A549 (cell line): ENCODE measurements at regions not wholly inside any gene's neighbourhood (a gene's known extent, or its start where the extent isn't known, plus 50 kb on each side); places are given as distances from the start of the nearest gene placed in this dataset.

Experiments used
- ATAC-seq, 2 experiments: fragments of 200-7000 bp in 1 of 2; fragments of >200 bp in 1 of 2; cut with Nextera tagmentation in 1 of 2; cut with Tn5 transposase in 1 of 2; 3 replicates each; pipeline versions ENCODE4 v1.8.0 to v1.9.1; 2018 to 2020; ENCODE audit warnings: mild to moderate bottlenecking in 1 of 2, moderate library complexity in 1 of 2
- CTCF ChIA-PET: fragments of 300-600 bp; sonication (Branson Sonifier 250); formaldehyde crosslinking; extraction: SDS; loops from one replicate; lab custom pipeline; 2021; ENCODE audit warnings: antibody characterized with exemption, inconsistent platforms; lab: Yijun Ruan, JAX
- POLR2A ChIA-PET: fragments of 350-600 bp; formaldehyde crosslinking; extraction: SDS; loops from one replicate; lab custom pipeline; 2021; ENCODE audit warnings: antibody characterized with exemption, inconsistent platforms; lab: Yijun Ruan, JAX
- DNase-seq, 2 experiments: peaks; one replicate each; pipeline versions ENCODE4 v3.0.0 to v3.0.0-alpha.2; 2011 to 2016; ENCODE audit warnings: low read depth in 1 of 2, low spot score in 1 of 2
- FAIRE-seq: peaks from 2 replicates; lab custom pipeline; 2011; peaks lifted over from hg19 to GRCh38; lab: Jason Lieb, UNC
- H3K27ac ChIP-seq, 2 experiments: fragments of >200 bp; sonication (Bioruptor Twin); formaldehyde crosslinking; 3 replicates each; pipeline ENCODE4 v1.5.1; 2016 to 2017
- H3K4me1 ChIP-seq: fragments of >200 bp; sonication (Bioruptor Twin); formaldehyde crosslinking; 3 replicates; pipeline ENCODE4 v1.6.1; 2016
- H3K4me2 ChIP-seq: fragments of >200 bp; sonication (Bioruptor Twin); formaldehyde crosslinking; 3 replicates; pipeline ENCODE4 v1.6.1; 2016
- H3K4me3 ChIP-seq: fragments of >200 bp; sonication (Bioruptor Twin); formaldehyde crosslinking; 3 replicates; pipeline ENCODE4 v1.5.1; 2016
- H3K9me3 ChIP-seq: fragments of >200 bp; sonication (Bioruptor Twin); formaldehyde crosslinking; 3 replicates; pipeline ENCODE4 v1.6.1; 2016
- CBX2 ChIP-seq: fragments of 200-600 bp; sonication (generic); IDR thresholded peaks from 2 replicates; pipeline ENCODE4 v1.6.1; 2016; ENCODE audit warnings: low read depth, mild to moderate bottlenecking, borderline replicate concordance
- CBX8 ChIP-seq: fragments of 200-600 bp; sonication (generic); IDR thresholded peaks from 2 replicates; pipeline ENCODE4 v1.6.1; 2016
- FOSB ChIP-seq: fragments of 250-450 bp; sonication (Bioruptor Pico); IDR thresholded peaks from 2 replicates; pipeline ENCODE4 v1.5.0; 2020; ENCODE audit warnings: mild to moderate bottlenecking, moderate library complexity
- FOSL2 ChIP-seq, 2 experiments: fragments of 450-650 bp in 1 of 2; fragments of >200 bp in 1 of 2; sonication (Bioruptor Twin) in 1 of 2; formaldehyde crosslinking; IDR thresholded peaks; 2 replicates each; pipeline versions ENCODE4 v1.5.0 to v1.6.1; 2016 to 2020; ENCODE audit warnings: mild to moderate bottlenecking in 1 of 2, moderate library complexity in 1 of 2
- FOXS1 ChIP-seq: fragments of 250-450 bp; sonication (Bioruptor Pico); IDR thresholded peaks from 2 replicates; pipeline ENCODE4 v1.5.0; 2020; ENCODE audit warnings: mild to moderate bottlenecking, moderate library complexity
- GATA3 ChIP-seq: IDR thresholded peaks from 2 replicates; pipeline ENCODE4 v1.6.1; 2012; ENCODE audit warnings: borderline replicate concordance
- JUN ChIP-seq, 2 experiments: fragments of >200 bp; sonication (Bioruptor Twin); formaldehyde crosslinking; IDR thresholded peaks; 2 replicates in 1 of 2; 3 replicates in 1 of 2; pipeline ENCODE4 v1.6.1; 2016 to 2017
- JUNB ChIP-seq: fragments of >200 bp; sonication (Bioruptor Twin); formaldehyde crosslinking; IDR thresholded peaks from 2 replicates; pipeline ENCODE4 v1.6.1; 2016
- NFE2L2 ChIP-seq: fragments of 150-350 bp; conservative IDR thresholded peaks from 2 replicates; pipeline ENCODE4 v1.6.1; 2014; ENCODE audit warnings: low read length
- RARB ChIP-seq: fragments of 250-450 bp; sonication (Bioruptor Pico); IDR thresholded peaks from 2 replicates; pipeline ENCODE4 v1.8.0; 2021; ENCODE audit warnings: mild to moderate bottlenecking, moderate library complexity
- RCOR1 ChIP-seq: fragments of 150-350 bp; IDR thresholded peaks from 2 replicates; pipeline ENCODE4 v1.6.1; 2014; ENCODE audit warnings: antibody characterized with exemption, low read length, low read depth
- RFX5 ChIP-seq: fragments of 450-650 bp; IDR thresholded peaks from 2 replicates; pipeline ENCODE4 v1.7.1; 2014; ENCODE audit warnings: antibody characterized with exemption, mild to moderate bottlenecking, moderate library complexity
- RNF2 ChIP-seq: fragments of 200-600 bp; sonication (generic); IDR thresholded peaks from 2 replicates; pipeline ENCODE4 v1.6.1; 2016; ENCODE audit warnings: low read depth, mild to moderate bottlenecking, antibody characterized with exemption, moderate library complexity, borderline replicate concordance
- SREBF2 ChIP-seq: fragments of 450-650 bp; IDR thresholded peaks from 2 replicates; pipeline ENCODE4 v1.6.1; 2014; ENCODE audit warnings: mild to moderate bottlenecking, moderate library complexity
- TFCP2L1 ChIP-seq: fragments of 250-450 bp; sonication (Bioruptor Pico); IDR thresholded peaks from 2 replicates; pipeline ENCODE4 v1.5.0; 2021; ENCODE audit warnings: mild to moderate bottlenecking
- TP53 ChIP-seq: fragments of 250-450 bp; sonication (Bioruptor Pico); IDR thresholded peaks from 2 replicates; pipeline ENCODE4 v1.5.0; 2021; ENCODE audit warnings: mild to moderate bottlenecking, moderate library complexity
- ZC3H11A ChIP-seq: fragments of 450-650 bp; IDR thresholded peaks from 2 replicates; pipeline ENCODE4 v1.6.1; 2014; ENCODE audit warnings: antibody characterized with exemption, mild to moderate bottlenecking
- ZNF302 ChIP-seq: fragments of 250-450 bp; sonication (Bioruptor Pico); IDR thresholded peaks from 2 replicates; pipeline ENCODE4 v1.9.0; 2021; ENCODE audit warnings: inconsistent platforms, mild to moderate bottlenecking, moderate library complexity
- ZSCAN20 ChIP-seq: fragments of 250-450 bp; sonication (Bioruptor Pico); IDR thresholded peaks from 2 replicates; pipeline ENCODE4 v1.8.0; 2022; ENCODE audit warnings: mild to moderate bottlenecking, moderate library complexity
- WGBS: methylation state at CpG from one replicate; pipeline ENCODE4 v1.1.6; 2017; ENCODE audit errors: missing lambda C conversion rate; 5-methylcytosine and 5-hydroxymethylcytosine counted together
- TF ChIP-seq, protein P1 (sequence below): IDR thresholded peaks from 2 replicates; pipeline ENCODE4 v1.6.1; 2012; ENCODE audit warnings: low read depth, borderline replicate concordance
- TF ChIP-seq, protein P2 (sequence below): fragments of >200 bp; sonication (Bioruptor Twin); formaldehyde crosslinking; IDR thresholded peaks from 3 replicates; pipeline ENCODE4 v1.6.1; 2016
- TF ChIP-seq, protein P3 (sequence below): fragments of >200 bp; sonication (Bioruptor Twin); formaldehyde crosslinking; IDR thresholded peaks from 3 replicates; pipeline ENCODE4 v1.5.1; 2016
- TF ChIP-seq, protein P4 (sequence below): fragments of 150-350 bp; IDR thresholded peaks from 2 replicates; pipeline ENCODE4 v1.6.1; 2014; ENCODE audit warnings: low read depth, mild to moderate bottlenecking, low read length
- TF ChIP-seq, protein P5 (sequence below): fragments of 250-450 bp; sonication (Bioruptor Pico); IDR thresholded peaks from 2 replicates; pipeline ENCODE4 v1.5.0; 2021; ENCODE audit warnings: mild to moderate bottlenecking, moderate library complexity, borderline replicate concordance

DNA sequence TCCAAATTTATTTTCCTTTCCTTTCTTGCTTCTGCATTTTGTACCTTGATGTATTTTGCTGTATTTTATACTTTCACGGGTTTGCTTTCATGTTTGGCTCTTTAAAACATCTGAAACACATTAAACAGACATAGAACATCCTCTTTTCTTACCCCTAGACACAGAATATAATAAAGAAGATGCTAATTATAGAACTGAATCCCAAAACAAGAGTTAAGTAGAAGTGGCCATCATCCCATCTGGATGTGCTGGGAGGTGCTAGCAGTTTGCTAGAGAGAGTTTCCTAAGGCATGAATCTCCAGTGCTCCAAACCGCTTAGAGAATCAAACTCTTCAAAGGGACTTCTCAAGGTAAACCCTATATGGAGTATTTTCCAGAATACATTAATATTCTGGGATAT is 53.9 kb upstream of the GNG12 start:
- ChIA-PET POLR2A (no interaction called here), CTCF (no interaction called here)
- H3K4me1 ChIP-seq: peaks cover 33% of the 10 kb centered on the region
- H3K4me2 ChIP-seq: no peak overlapping the region
- peak overlapping the region in 1 of 2 experiments; percentile 13; a peak in 1 of 6 replicates for H3K27ac ChIP-seq
- peaks cover 3% of the 10 kb centered on the region; the same call in 1 of the 3 replicates for H3K9me3 ChIP-seq
- FAIRE-seq: no peak
- no peak for TF ChIP-seq JUN (IDR thresholded peaks at IDR 0.05)
- TF ChIP-seq RCOR1: no peak
- TF ChIP-seq NFE2L2: no peak
- TF ChIP-seq, protein P1, sequence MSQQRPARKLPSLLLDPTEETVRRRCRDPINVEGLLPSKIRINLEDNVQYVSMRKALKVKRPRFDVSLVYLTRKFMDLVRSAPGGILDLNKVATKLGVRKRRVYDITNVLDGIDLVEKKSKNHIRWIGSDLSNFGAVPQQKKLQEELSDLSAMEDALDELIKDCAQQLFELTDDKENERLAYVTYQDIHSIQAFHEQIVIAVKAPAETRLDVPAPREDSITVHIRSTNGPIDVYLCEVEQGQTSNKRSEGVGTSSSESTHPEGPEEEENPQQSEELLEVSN: no peak
- no peak for TF ChIP-seq RARB (CRISPR knock-in tag)
- TF ChIP-seq, protein P2, sequence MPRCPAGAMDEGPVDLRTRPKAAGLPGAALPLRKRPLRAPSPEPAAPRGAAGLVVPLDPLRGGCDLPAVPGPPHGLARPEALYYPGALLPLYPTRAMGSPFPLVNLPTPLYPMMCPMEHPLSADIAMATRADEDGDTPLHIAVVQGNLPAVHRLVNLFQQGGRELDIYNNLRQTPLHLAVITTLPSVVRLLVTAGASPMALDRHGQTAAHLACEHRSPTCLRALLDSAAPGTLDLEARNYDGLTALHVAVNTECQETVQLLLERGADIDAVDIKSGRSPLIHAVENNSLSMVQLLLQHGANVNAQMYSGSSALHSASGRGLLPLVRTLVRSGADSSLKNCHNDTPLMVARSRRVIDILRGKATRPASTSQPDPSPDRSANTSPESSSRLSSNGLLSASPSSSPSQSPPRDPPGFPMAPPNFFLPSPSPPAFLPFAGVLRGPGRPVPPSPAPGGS: no peak
- TF ChIP-seq, all 56 proteins: peak for 0
- 74% methylated on average over 2 of the region's 2 CpGs for WGBS
- H3K4me3 ChIP-seq: no peak overlapping the region
- ATAC-seq: no peak
- DNase-seq: no peak

DNA sequence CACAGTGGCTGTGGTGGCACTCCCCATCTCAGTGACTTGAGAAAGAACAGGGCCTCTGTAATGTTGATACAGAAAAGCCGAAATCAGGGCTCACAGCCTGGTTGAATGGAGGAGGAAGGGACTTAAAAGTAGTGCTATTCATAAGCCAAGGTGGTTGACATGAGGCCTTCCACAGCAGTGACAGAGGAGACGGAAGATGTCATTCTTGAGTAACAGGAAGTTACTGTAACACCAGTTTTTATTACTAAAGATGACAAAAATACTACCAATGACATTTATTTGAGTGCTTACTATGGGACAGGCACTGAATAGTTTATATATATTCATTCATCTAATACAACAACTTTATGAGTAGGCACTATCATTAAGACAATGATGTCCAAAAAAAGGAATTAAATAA is 52.8 kb upstream of the GNG12 start:
- TF ChIP-seq TP53: no peak
- TF ChIP-seq RCOR1: no peak
- TF ChIP-seq, protein P3, sequence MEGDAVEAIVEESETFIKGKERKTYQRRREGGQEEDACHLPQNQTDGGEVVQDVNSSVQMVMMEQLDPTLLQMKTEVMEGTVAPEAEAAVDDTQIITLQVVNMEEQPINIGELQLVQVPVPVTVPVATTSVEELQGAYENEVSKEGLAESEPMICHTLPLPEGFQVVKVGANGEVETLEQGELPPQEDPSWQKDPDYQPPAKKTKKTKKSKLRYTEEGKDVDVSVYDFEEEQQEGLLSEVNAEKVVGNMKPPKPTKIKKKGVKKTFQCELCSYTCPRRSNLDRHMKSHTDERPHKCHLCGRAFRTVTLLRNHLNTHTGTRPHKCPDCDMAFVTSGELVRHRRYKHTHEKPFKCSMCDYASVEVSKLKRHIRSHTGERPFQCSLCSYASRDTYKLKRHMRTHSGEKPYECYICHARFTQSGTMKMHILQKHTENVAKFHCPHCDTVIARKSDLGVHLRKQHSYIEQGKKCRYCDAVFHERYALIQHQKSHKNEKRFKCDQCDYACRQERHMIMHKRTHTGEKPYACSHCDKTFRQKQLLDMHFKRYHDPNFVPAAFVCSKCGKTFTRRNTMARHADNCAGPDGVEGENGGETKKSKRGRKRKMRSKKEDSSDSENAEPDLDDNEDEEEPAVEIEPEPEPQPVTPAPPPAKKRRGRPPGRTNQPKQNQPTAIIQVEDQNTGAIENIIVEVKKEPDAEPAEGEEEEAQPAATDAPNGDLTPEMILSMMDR: no peak
- no peak for TF ChIP-seq FOXS1 (CRISPR knock-in tag)
- no peak for TF ChIP-seq RNF2
- no peak for TF ChIP-seq FOSB (CRISPR knock-in tag)
- Histone ChIP-seq H3K4me1 (peaks cover 37% of the 10 kb centered on the region), H3K4me2 (no peak overlapping the region), H3K4me3 (no peak overlapping the region), H3K27ac (peak overlapping the region in 1 of 2 experiments; percentile 83; a peak in 2 of 6 replicates), H3K9me3 (0 out of 3 replicates have a peak, but pooled peaks cover 4% of the 10 kb centered on the region)
- 89% methylated on average over 2 of the region's 2 CpGs for WGBS
- ChIA-PET POLR2A (no interaction called here), CTCF (no interaction called here)
- ATAC-seq (no peak), FAIRE-seq (no peak), DNase-seq (no peak)

DNA sequence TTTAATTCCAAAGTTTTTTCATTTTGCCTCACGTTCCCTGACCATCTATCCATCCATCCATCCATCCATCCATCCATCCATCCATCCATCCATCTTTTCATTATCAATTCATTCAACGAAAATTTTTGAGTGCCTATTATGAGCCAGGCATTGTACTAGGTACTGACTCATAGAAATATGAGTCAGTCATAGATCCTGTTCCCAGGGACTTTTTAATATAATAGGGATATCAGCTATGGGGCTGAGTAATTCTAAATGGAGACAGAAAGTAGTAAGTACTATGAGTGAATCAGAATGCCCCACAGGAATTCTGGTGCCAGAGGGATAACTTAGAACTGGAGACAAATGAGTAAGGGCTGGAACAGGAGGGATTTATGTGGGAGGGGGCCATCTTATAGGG is 49.8 kb upstream of the GNG12 start:
- ChIA-PET POLR2A (interaction anchor here (0.8 kb wide), 1 partner anchor 96 kb away, joined by 3 read pairs; no protein-coding TSS in a partner anchor), CTCF (interaction anchor here (0.7 to 1.2 kb wide), 5 partner anchors 9 to 96 kb away, joined by 3 to 4 read pairs (median 3); no protein-coding TSS in a partner anchor)
- H3K27ac ChIP-seq: peak overlapping the region; percentile 83
- peaks cover 39% of the 10 kb centered on the region for H3K4me1 ChIP-seq
- peak; percentile 27 to 36 for DNase-seq
- no peak for FAIRE-seq
- 48% methylated on average over 2 of the region's 2 CpGs for WGBS
- no peak overlapping the region for H3K4me3 ChIP-seq
- H3K9me3 ChIP-seq: 0 out of 3 replicates have a peak, but pooled peaks cover 3% of the 10 kb centered on the region
- ATAC-seq: peak; percentile 62 to 78; a peak in 4 of 6 replicates
- H3K4me2 ChIP-seq: peak overlapping the region; percentile 45; the same call in 2 of the 3 replicates
- TF ChIP-seq, protein P4, sequence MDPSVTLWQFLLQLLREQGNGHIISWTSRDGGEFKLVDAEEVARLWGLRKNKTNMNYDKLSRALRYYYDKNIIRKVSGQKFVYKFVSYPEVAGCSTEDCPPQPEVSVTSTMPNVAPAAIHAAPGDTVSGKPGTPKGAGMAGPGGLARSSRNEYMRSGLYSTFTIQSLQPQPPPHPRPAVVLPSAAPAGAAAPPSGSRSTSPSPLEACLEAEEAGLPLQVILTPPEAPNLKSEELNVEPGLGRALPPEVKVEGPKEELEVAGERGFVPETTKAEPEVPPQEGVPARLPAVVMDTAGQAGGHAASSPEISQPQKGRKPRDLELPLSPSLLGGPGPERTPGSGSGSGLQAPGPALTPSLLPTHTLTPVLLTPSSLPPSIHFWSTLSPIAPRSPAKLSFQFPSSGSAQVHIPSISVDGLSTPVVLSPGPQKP: no peak
- TF ChIP-seq CBX8 (no peak), SREBF2 (no peak), FOSL2 (IDR thresholded peaks at IDR 0.05) (peak; percentile 46; the same call in 1 of the 2 replicates), FOSL2 (CRISPR knock-in tag; IDR thresholded peaks at IDR 0.05) (peak; percentile 55), GATA3 (no peak; the same call in 1 of the 2 replicates), RFX5 (no peak), JUN (IDR thresholded peaks at IDR 0.05) (no peak), ZSCAN20 (CRISPR knock-in tag) (no peak), TFCP2L1 (CRISPR knock-in tag) (no peak), CBX2 (no peak), JUNB (peak; percentile 43; the same call in 1 of the 2 replicates), TP53 (no peak), ZC3H11A (no peak), ZNF302 (no peak)
- TF ChIP-seq, protein P5, sequence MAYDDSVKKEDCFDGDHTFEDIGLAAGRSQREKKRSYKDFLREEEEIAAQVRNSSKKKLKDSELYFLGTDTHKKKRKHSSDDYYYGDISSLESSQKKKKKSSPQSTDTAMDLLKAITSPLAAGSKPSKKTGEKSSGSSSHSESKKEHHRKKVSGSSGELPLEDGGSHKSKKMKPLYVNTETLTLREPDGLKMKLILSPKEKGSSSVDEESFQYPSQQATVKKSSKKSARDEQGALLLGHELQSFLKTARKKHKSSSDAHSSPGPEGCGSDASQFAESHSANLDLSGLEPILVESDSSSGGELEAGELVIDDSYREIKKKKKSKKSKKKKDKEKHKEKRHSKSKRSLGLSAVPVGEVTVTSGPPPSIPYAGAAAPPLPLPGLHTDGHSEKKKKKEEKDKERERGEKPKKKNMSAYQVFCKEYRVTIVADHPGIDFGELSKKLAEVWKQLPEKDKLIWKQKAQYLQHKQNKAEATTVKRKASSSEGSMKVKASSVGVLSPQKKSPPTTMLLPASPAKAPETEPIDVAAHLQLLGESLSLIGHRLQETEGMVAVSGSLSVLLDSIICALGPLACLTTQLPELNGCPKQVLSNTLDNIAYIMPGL (CRISPR knock-in tag): no peak
